Activated CD8-positive, alpha-beta memory T cell treated with anti-CD3 and anti-CD28 coated beads, Interleukin-2, amount 50 U/mL, for 48 hours (primary cell): ENCODE measurements at regions not wholly inside any gene's neighbourhood (a gene's known extent, or its start where the extent isn't known, plus 50 kb on each side); places are given as distances from the start of the nearest gene placed in this dataset.

Source experiments
- DNase-seq: peaks from one replicate; pipeline ENCODE4 v3.0.0-alpha.2; 2020

- DNase-seq = no peak
Observed at GRCh38 chr20:40359131-40359912, 329.7 kb downstream of the MAFB start.

- no peak for DNase-seq
Observed at GRCh38 chr20:40354880-40355279, 334.2 kb downstream of the MAFB start.

- no peak for DNase-seq
Observed at GRCh38 chr20:40343390-40343789, 345.6 kb downstream of the MAFB start.

GRCh38 chr20:40341561-40341960 lies 347.5 kb downstream of the MAFB start:
- DNase-seq = no peak

- DNase-seq = no peak
Observed at GRCh38 chr20:40339661-40340449, 349.2 kb downstream of the MAFB start.

- DNase-seq = no peak
Observed at GRCh38 chr20:40336533-40336932, 352.5 kb downstream of the MAFB start.

- no peak for DNase-seq
Observed at GRCh38 chr20:40335901-40336351, 353.1 kb downstream of the MAFB start.

- no peak for DNase-seq
Observed at GRCh38 chr20:40335437-40335836, 353.6 kb downstream of the MAFB start.

- no peak for DNase-seq
Observed at GRCh38 chr20:40333591-40333990, 355.4 kb downstream of the MAFB start.

- DNase-seq = no peak
Observed at GRCh38 chr20:40331807-40332560, 357.1 kb downstream of the MAFB start.

GRCh38 chr20:40331249-40331648 lies 357.8 kb downstream of the MAFB start:
- no peak for DNase-seq

- DNase-seq = no peak
Observed at GRCh38 chr20:40329321-40329720, 359.7 kb downstream of the MAFB start.

- no peak for DNase-seq
Observed at GRCh38 chr20:40326784-40327183, 362.3 kb downstream of the MAFB start.

GRCh38 chr20:40325006-40325568 lies 363.9 kb downstream of the MAFB start:
- DNase-seq = no peak

- DNase-seq = no peak
Observed at GRCh38 chr20:40323361-40323794, 365.7 kb downstream of the MAFB start.

GRCh38 chr20:40322941-40323340 lies 366.1 kb downstream of the MAFB start:
- DNase-seq = no peak

- DNase-seq = no peak
Observed at GRCh38 chr20:40320517-40321011, 368.5 kb downstream of the MAFB start.

GRCh38 chr20:40319741-40320516 lies 369.1 kb downstream of the MAFB start:
- no peak for DNase-seq

- no peak for DNase-seq
Observed at GRCh38 chr20:40319056-40319455, 370.0 kb downstream of the MAFB start.

- no peak for DNase-seq
Observed at GRCh38 chr20:40317156-40317790, 371.8 kb downstream of the MAFB start.

GRCh38 chr20:40314278-40314677 lies 374.8 kb downstream of the MAFB start:
- DNase-seq = no peak
